ENCODE measurements at regions not wholly inside any gene's neighbourhood (a gene's known extent, or its start where the extent isn't known, plus 50 kb on each side); places are given as distances from the start of the nearest gene placed in this dataset.

DNA sequence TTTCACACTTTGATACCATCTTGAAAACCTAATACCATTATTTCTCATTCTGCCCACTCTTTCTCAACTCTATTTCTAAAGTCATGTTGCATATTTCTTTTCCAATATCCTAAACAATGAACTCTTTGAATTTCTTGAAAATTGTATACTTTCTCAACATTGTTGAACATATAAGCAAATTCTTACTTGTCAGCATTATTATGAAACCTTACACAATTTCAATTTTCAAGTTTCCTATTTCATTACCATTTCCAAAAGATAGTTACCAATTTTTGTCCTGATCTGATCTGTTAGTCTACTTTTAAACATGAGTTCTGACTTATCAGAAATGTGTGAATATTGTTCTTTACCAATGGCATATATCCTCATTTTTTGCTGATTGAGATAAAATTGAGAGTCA is 806.3 kb upstream of the IGFBP7 start:
- Mint-ChIP-seq H3K4me1 (ENCODE audit: low read depth, unreplicated experiment) (no peaks in the 10 kb centered on the region), H3K9me3 (ENCODE audit: low read depth, unreplicated experiment) (peaks cover 5% of the 10 kb centered on the region), H3K36me3 (ENCODE audit: insufficient read depth, unreplicated experiment) (no peaks in the 10 kb centered on the region), H3K4me3 (ENCODE audit: low read depth, unreplicated experiment) (no peak overlapping the region), H3K27me3 (ENCODE audit: unreplicated experiment) (no peaks in the 10 kb centered on the region), H3K27ac (ENCODE audit: unreplicated experiment) (no peak overlapping the region)
- intact Hi-C loops (cut with micrococcal nuclease; ENCODE audit: unreplicated experiment): no loop called here
- BruUV-seq (replicated peaks): no TSS peak
- CTCF ChIA-PET: no interaction called here
- no peak for TF ChIP-seq CTCF (IDR thresholded peaks at IDR 0.05; ENCODE audit: unreplicated experiment)
- DNase-seq: no peak

- DNase-seq: no peak
- Mint-ChIP-seq H3K27ac (ENCODE audit: unreplicated experiment) (no peak overlapping the region), H3K4me1 (ENCODE audit: low read depth, unreplicated experiment) (no peaks in the 10 kb centered on the region), H3K4me3 (ENCODE audit: low read depth, unreplicated experiment) (no peak overlapping the region), H3K9me3 (ENCODE audit: low read depth, unreplicated experiment) (peaks cover 3% of the 10 kb centered on the region), H3K36me3 (ENCODE audit: insufficient read depth, unreplicated experiment) (no peaks in the 10 kb centered on the region), H3K27me3 (ENCODE audit: unreplicated experiment) (no peaks in the 10 kb centered on the region)
- CTCF ChIA-PET: no interaction called here
- intact Hi-C loops (cut with micrococcal nuclease; ENCODE audit: unreplicated experiment): no loop called here
- no TSS peak for BruUV-seq (replicated peaks)
- TF ChIP-seq CTCF (IDR thresholded peaks at IDR 0.05; ENCODE audit: unreplicated experiment): no peak
Measured at GRCh38 chr4:57911203-57911602, 801.0 kb upstream of the IGFBP7 start.

DNA sequence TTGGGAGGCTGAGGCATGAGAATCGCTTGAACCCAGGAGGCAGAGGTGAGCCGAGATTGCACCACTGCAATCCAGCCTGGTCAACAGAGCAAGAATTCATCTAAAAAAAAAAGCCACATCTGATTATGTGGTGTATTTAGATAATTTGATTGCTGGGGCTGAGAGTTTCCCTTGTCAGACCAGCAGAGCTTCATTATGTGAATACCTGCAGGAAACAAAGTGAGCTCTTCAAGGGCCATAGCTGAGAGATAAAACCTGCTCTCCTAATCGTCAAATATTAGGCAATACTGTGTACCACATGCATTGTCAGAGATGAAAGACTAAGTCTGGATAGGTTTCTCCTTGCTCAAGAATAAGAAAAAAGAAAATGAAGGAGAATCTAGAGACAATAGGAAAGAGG is 800.0 kb upstream of the IGFBP7 start:
- intact Hi-C loops (cut with micrococcal nuclease; ENCODE audit: unreplicated experiment): no loop called here
- no peak for DNase-seq
- H3K4me3 Mint-ChIP-seq (ENCODE audit: low read depth, unreplicated experiment): no peak overlapping the region
- H3K4me1 Mint-ChIP-seq (ENCODE audit: low read depth, unreplicated experiment): no peaks in the 10 kb centered on the region
- no peaks in the 10 kb centered on the region for H3K27me3 Mint-ChIP-seq (ENCODE audit: unreplicated experiment)
- no peaks in the 10 kb centered on the region for H3K36me3 Mint-ChIP-seq (ENCODE audit: insufficient read depth, unreplicated experiment)
- CTCF ChIA-PET: no interaction called here
- no TSS peak for BruUV-seq (replicated peaks)
- TF ChIP-seq CTCF (IDR thresholded peaks at IDR 0.05; ENCODE audit: unreplicated experiment): no peak
- no peak overlapping the region for H3K27ac Mint-ChIP-seq (ENCODE audit: unreplicated experiment)
- H3K9me3 Mint-ChIP-seq (ENCODE audit: low read depth, unreplicated experiment): peaks cover 3% of the 10 kb centered on the region

DNA sequence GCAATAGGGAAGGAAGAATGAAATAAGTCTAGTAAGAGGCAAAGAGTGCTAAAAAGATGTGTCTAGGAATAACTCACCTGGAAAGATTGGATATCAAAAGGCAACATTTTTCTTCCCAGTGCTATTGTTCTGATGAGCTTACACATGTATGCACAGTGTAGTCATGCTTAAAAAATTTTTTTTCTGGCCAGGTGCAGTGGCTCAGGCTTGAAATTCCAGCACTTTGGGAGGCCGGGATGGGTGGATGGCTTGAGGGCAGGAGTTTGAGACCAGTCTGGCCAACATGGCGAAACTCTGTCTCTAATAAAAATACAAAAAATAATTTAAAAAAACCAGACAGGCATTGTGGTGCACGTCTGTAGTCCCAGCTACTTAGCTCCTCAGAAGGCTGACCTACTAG is 795.8 kb upstream of the IGFBP7 start:
- Mint-ChIP-seq H3K9me3 (ENCODE audit: low read depth, unreplicated experiment) (peaks cover 5% of the 10 kb centered on the region), H3K4me1 (ENCODE audit: low read depth, unreplicated experiment) (no peaks in the 10 kb centered on the region), H3K4me3 (ENCODE audit: low read depth, unreplicated experiment) (no peak overlapping the region), H3K36me3 (ENCODE audit: insufficient read depth, unreplicated experiment) (no peaks in the 10 kb centered on the region), H3K27me3 (ENCODE audit: unreplicated experiment) (no peaks in the 10 kb centered on the region), H3K27ac (ENCODE audit: unreplicated experiment) (no peak overlapping the region)
- intact Hi-C loops (cut with micrococcal nuclease; ENCODE audit: unreplicated experiment): no loop called here
- DNase-seq: no peak
- TF ChIP-seq CTCF (IDR thresholded peaks at IDR 0.05; ENCODE audit: unreplicated experiment): no peak
- no TSS peak for BruUV-seq (replicated peaks)
- CTCF ChIA-PET: no interaction called here

DNA sequence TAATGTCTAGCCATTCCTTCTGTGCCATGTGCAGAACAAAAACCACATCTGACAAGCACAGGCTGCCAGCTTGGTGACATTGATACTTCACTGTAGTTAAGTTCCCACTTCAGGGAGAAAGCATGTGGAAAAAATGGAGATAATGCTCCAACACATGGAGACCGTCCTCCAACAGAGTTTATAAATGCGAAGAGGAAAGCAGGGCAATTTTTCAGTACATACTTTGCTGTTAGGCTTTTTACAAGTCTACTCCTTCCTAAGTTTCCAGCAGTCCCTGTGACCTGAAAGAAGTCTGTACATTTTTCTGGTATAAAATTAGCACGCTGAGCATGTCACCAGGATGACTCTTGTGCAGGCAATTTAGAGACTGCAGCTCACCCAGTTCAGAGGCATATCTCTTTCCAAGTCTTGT is 766.9 kb upstream of the IGFBP7 start:
- no peaks in the 10 kb centered on the region for H3K36me3 Mint-ChIP-seq (ENCODE audit: insufficient read depth, unreplicated experiment)
- H3K27me3 Mint-ChIP-seq (ENCODE audit: unreplicated experiment): no peaks in the 10 kb centered on the region
- CTCF ChIA-PET: no interaction called here
- DNase-seq: no peak
- H3K27ac Mint-ChIP-seq (ENCODE audit: unreplicated experiment): no peak overlapping the region
- BruUV-seq (replicated peaks): no TSS peak
- H3K9me3 Mint-ChIP-seq (ENCODE audit: low read depth, unreplicated experiment): peaks cover 18% of the 10 kb centered on the region
- no peak overlapping the region for H3K4me3 Mint-ChIP-seq (ENCODE audit: low read depth, unreplicated experiment)
- intact Hi-C loops (cut with micrococcal nuclease; ENCODE audit: unreplicated experiment): no loop called here
- TF ChIP-seq CTCF (IDR thresholded peaks at IDR 0.05; ENCODE audit: unreplicated experiment): no peak
- no peaks in the 10 kb centered on the region for H3K4me1 Mint-ChIP-seq (ENCODE audit: low read depth, unreplicated experiment)

Measured in Calu3 (cell line).